T-cell (primary cell): ENCODE measurements at regions not wholly inside any gene's neighbourhood (a gene's known extent, or its start where the extent isn't known, plus 50 kb on each side); places are given as distances from the start of the nearest gene placed in this dataset.

Experiments used
- ATAC-seq, 4 experiments: fragments of 200-7000 bp in 3 of 4; fragments of 150-1000 bp in 1 of 4; cut with Tn5 transposase; replicated peaks in 1 of 4; 1 replicate in 3 of 4; 2 replicates in 1 of 4; pipeline ENCODE4 v1.10.0; 2021; ENCODE audit warnings: moderate library complexity in 3 of 4, mild to moderate bottlenecking in 2 of 4, moderate number of reproducible peaks in 1 of 4
- CTCF ChIA-PET, 2 donors: fragments of 300-600 bp; sonication (Branson Sonifier 250); formaldehyde crosslinking; loops; one replicate each; lab custom pipeline; 2022; ENCODE audit warnings: antibody characterized with exemption in 2 of 2; lab: Charles Lee
- POLR2A ChIA-PET, 2 donors: fragments of 300-600 bp; sonication (Branson Sonifier 250); formaldehyde crosslinking; loops; one replicate each; lab custom pipeline; 2022; ENCODE audit warnings: antibody characterized with exemption in 2 of 2; lab: Charles Lee
- DNase-seq, 35 experiments: peaks; one replicate each; pipeline versions ENCODE4 v3.0.0 to v3.0.0-alpha.2; 2013 to 2023
- H3K27ac ChIP-seq: one replicate; pipeline ENCODE4 v1.5.1; 2013; ENCODE audit warnings: low read length
- H3K27me3 ChIP-seq, 2 experiments: replicated peaks in 1 of 2; 1 replicate in 1 of 2; 2 replicates in 1 of 2; pipeline versions ENCODE4 v1.6.1 to v1.7.0; 2013; ENCODE audit warnings: low read length in 1 of 2, mixed read lengths in 1 of 2; ENCODE audit not compliant: control insufficient read depth in 2 of 2, insufficient read depth in 2 of 2; ENCODE audit errors: extremely low read depth in 1 of 2
- H3K36me3 ChIP-seq, 2 donors: 1 replicate in 1 of 2; 2 replicates in 1 of 2; pipeline versions ENCODE4 v1.6.1 to v1.7.0; 2013; ENCODE audit warnings: low read length in 1 of 2; ENCODE audit not compliant: control insufficient read depth in 2 of 2, insufficient read depth in 1 of 2; ENCODE audit errors: extremely low read depth in 1 of 2
- H3K4me1 ChIP-seq, 2 experiments: 1 replicate in 1 of 2; 2 replicates in 1 of 2; pipeline versions ENCODE4 v1.6.1 to v1.7.0; 2013; ENCODE audit warnings: low read length in 2 of 2, mixed read lengths in 1 of 2; ENCODE audit not compliant: insufficient read depth in 2 of 2, control insufficient read depth in 1 of 2; ENCODE audit errors: extremely low read depth in 1 of 2
- H3K4me3 ChIP-seq, 2 donors: 1 replicate in 1 of 2; 2 replicates in 1 of 2; pipeline versions ENCODE4 v1.5.1 to v1.7.0; 2013; ENCODE audit warnings: mild to moderate bottlenecking in 2 of 2, low read length in 1 of 2, moderate library complexity in 1 of 2; ENCODE audit not compliant: control insufficient read depth in 1 of 2; ENCODE audit errors: extremely low read depth in 1 of 2
- H3K9me3 ChIP-seq: 2 replicates; pipeline ENCODE4 v1.7.0; 2013
- H3K27ac Mint-ChIP-seq, 2 donors: one replicate each; pipeline ENCODE4 v1.8.0; 2020 to 2021; ENCODE audit warnings: mild to moderate bottlenecking in 2 of 2, mixed read lengths in 2 of 2
- H3K27me3 Mint-ChIP-seq, 2 donors: one replicate each; pipeline ENCODE4 v1.8.0; 2021 to 2022; ENCODE audit warnings: mixed read lengths in 2 of 2
- H3K36me3 Mint-ChIP-seq: one replicate; pipeline ENCODE4 v1.8.0; 2021; ENCODE audit warnings: mixed read lengths
- H3K4me1 Mint-ChIP-seq, 3 donors: one replicate each; pipeline ENCODE4 v1.8.0; 2020 to 2022; ENCODE audit warnings: mixed read lengths in 3 of 3, mild to moderate bottlenecking in 1 of 3
- H3K4me3 Mint-ChIP-seq, 3 donors: one replicate each; pipeline ENCODE4 v1.8.0; 2020 to 2022; ENCODE audit warnings: mild to moderate bottlenecking in 3 of 3, mixed read lengths in 3 of 3, moderate library complexity in 3 of 3
- H3K9me3 Mint-ChIP-seq, 3 donors: one replicate each; pipeline ENCODE4 v1.8.0; 2020 to 2022; ENCODE audit warnings: mixed read lengths in 3 of 3
- WGBS: methylation state at CpG from one replicate; pipeline ENCODE4 v1.1.5; 2013; ENCODE audit warnings: missing lambda C conversion rate; ENCODE audit not compliant: insufficient coverage; 5-methylcytosine and 5-hydroxymethylcytosine counted together

DNA sequence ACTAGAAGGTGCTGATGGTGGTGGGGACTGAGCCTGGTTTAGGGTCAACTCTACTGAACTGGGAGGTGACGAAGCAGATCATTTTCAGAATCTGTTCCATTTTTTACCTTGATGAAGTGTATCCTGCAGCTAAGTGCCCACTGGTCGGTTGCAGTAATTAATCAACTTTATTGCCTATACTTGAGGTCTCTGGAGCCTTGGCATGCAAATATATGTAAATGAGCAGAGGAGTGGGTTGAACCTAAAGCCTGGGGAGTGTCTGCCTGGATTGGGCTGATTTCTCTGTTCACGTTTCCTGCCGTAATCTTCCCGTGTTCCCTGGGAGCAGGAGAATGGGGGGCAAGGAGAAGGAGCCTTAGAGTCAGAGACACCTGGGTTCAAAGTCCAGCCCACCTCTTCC, 286.8 kb downstream of the PTPRU start:
- no peak for ATAC-seq
- H3K4me3 ChIP-seq, result no peak overlapping the region
- H3K9me3 ChIP-seq, result no peaks in the 10 kb centered on the region
- H3K4me3 Mint-ChIP-seq, result no peak overlapping the region
- H3K4me1 Mint-ChIP-seq, result no peaks in the 10 kb centered on the region
- H3K27me3 ChIP-seq, result peaks cover 0 to 57% of the 10 kb centered on the region in 2 experiments
- 76% methylated on average over 5 of the region's 5 CpGs for WGBS
- H3K27ac Mint-ChIP-seq, result no peak overlapping the region
- no peak overlapping the region for H3K27ac ChIP-seq
- H3K36me3 Mint-ChIP-seq, result no peaks in the 10 kb centered on the region
- peaks cover 0 to 2% (median 2%) of the 10 kb centered on the region in 3 donors for H3K9me3 Mint-ChIP-seq
- H3K27me3 Mint-ChIP-seq, result peaks cover 31 to 39% of the 10 kb centered on the region in 2 donors
- DNase-seq, result no peak
- H3K36me3 ChIP-seq, result no peaks in the 10 kb centered on the region
- H3K4me1 ChIP-seq, result no peaks in the 10 kb centered on the region
- ChIA-PET POLR2A (no interaction called here), CTCF (no interaction called here)

DNA sequence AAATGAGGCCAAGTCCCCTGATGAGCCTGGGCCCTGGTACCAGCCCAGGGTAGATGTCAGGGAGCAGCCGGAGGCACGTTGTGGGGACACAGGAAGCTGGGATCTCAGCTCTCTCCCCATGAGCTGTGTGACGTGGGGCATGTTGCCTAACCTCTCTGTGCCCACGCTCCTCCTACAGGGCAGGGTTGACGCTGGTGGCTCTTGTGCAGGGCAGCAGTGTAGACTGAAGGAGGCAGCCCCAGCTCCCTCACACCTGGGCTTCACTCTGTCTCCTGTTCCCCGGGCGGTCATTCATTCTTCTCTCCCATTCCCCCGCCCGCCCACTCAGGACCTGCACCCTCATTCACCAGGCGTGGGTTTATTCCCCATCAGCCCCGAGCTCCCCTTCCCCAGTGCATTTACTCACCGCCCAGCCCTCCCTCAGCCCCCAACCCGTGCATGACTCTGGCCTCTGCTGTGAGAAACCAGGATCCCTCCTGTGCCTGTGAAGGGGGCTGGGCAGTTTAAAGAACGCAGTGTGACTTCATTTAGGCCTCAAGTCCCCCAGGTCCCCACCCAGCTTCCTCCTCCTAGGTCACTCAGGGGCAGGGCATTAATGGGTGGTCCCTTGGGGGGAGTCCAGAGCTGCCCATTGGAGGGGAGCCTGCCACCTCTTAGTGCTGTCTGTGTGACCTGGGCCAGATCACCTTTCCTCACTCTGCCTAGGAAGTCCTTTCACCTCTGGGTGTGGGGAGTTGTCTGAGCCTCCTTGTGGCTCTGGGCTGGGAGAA, 285.7 kb downstream of the PTPRU start:
- Histone ChIP-seq H3K4me1 (no peaks in the 10 kb centered on the region), H3K27ac (no peak overlapping the region), H3K36me3 (no peaks in the 10 kb centered on the region), H3K4me3 (no peak overlapping the region), H3K9me3 (no peaks in the 10 kb centered on the region), H3K27me3 (peaks cover 0 to 58% of the 10 kb centered on the region in 2 experiments)
- ATAC-seq (no peak), DNase-seq (peak in 1 of 35 experiments; percentile 14)
- H3K36me3 Mint-ChIP-seq, result no peaks in the 10 kb centered on the region
- H3K4me1 Mint-ChIP-seq, result no peaks in the 10 kb centered on the region
- no peaks in the 10 kb centered on the region for H3K9me3 Mint-ChIP-seq
- ChIA-PET POLR2A (no interaction called here), CTCF (no interaction called here)
- H3K27ac Mint-ChIP-seq, result no peak overlapping the region
- 72% methylated on average over 9 of the region's 14 CpGs for WGBS
- peaks cover 27 to 33% of the 10 kb centered on the region in 2 donors for H3K27me3 Mint-ChIP-seq
- no peak overlapping the region for H3K4me3 Mint-ChIP-seq

DNA sequence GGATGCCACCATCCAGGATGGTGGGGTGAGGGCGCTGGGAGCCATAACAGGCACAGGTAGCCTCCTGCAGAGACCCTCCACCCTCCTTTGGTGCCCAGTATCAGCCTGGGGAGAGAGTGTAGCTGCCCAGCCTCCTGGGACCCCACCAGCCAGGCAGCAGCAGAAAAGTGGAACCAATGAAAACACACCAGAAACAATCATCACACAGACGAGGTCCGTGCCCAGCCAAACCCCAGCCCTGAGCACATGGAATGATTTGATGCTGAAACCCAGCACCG, 285.1 kb downstream of the PTPRU start:
- H3K4me1 ChIP-seq, result no peaks in the 10 kb centered on the region
- H3K27me3 ChIP-seq, result peaks cover 0 to 63% of the 10 kb centered on the region in 2 experiments
- Mint-ChIP-seq H3K4me3 (no peak overlapping the region), H3K9me3 (no peaks in the 10 kb centered on the region), H3K27me3 (peaks cover 21 to 28% of the 10 kb centered on the region in 2 donors), H3K27ac (no peak overlapping the region), H3K4me1 (no peaks in the 10 kb centered on the region), H3K36me3 (no peaks in the 10 kb centered on the region)
- H3K27ac ChIP-seq, result no peak overlapping the region
- ATAC-seq, result no peak
- H3K36me3 ChIP-seq, result no peaks in the 10 kb centered on the region
- H3K9me3 ChIP-seq, result no peaks in the 10 kb centered on the region
- ChIA-PET POLR2A (no interaction called here), CTCF (no interaction called here)
- 53% methylated on average over 3 of the region's 4 CpGs for WGBS
- no peak overlapping the region for H3K4me3 ChIP-seq
- DNase-seq, result no peak

DNA sequence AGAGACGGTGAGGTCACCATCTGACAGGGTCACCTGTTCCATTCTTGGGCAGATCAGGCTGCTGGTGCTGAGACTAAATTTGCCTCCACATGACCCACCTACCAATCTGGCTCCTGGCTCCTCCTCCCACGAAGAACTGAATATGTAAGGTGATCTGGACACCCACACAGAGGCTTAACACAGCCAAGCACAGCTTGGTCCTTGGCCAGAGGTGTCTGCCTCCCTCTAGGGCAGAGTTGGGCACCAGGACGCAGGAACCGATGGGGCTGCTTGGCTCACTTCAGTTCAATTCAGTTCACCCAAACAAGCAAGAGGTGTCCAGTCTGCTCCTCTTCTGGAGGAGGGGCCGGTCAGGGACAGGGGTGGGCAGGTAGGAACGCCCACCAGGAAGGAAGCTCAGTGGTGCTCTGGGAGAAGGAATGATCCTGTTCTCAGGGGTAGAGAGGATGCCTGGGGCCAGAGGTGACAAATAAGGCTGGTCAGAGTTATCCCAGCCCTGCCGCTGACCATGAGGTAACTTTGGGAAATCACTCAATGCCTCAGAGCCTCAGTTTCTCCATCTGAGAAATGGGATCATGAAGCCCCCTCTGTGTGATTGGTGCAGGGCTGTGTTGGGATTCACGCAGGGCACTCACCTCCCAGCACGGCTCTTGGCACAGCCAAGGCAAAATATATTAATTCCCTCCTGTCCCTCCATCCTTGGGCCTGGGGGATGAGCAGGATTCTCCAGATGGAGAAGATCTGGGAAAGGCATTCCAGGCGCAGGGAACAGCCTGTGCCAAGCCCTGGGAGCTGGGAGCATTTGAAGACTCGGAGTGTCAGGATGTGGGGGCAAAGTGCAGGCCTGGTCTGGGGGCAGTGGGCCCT, 284.5 kb downstream of the PTPRU start:
- H3K4me1 ChIP-seq, result no peaks in the 10 kb centered on the region
- H3K4me3 ChIP-seq, result no peak overlapping the region
- no peaks in the 10 kb centered on the region for H3K9me3 ChIP-seq
- no peak overlapping the region for H3K27ac Mint-ChIP-seq
- H3K9me3 Mint-ChIP-seq, result no peaks in the 10 kb centered on the region
- no peaks in the 10 kb centered on the region for H3K36me3 ChIP-seq
- 61% methylated on average over 4 of the region's 11 CpGs for WGBS
- H3K27ac ChIP-seq, result no peak overlapping the region
- POLR2A ChIA-PET, result no interaction called here
- peaks cover 21 to 23% of the 10 kb centered on the region in 2 donors for H3K27me3 Mint-ChIP-seq
- H3K36me3 Mint-ChIP-seq, result no peaks in the 10 kb centered on the region
- CTCF ChIA-PET, result no interaction called here
- H3K4me3 Mint-ChIP-seq, result no peak overlapping the region
- H3K27me3 ChIP-seq, result peaks cover 0 to 63% of the 10 kb centered on the region in 2 experiments
- DNase-seq, result no peak
- no peaks in the 10 kb centered on the region for H3K4me1 Mint-ChIP-seq
- ATAC-seq, result no peak

DNA sequence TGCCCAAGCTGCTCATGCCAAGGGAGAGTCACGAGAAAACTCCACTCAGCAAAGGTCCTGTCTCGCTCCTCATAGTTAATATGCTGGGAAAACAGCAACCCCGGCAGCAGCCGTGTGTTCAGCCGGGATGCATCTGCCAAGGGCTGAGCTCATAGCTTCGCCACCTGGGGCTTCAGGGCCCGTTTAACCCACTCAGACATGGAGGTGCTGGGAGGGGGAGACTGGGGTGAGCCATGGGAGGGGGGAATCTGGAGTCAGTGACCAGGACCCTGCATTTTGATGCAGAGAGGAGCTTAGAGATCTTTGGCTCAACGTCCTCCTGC, 283.4 kb downstream of the PTPRU start:
- ATAC-seq (no peak), DNase-seq (no peak)
- H3K27me3 Mint-ChIP-seq, result peaks cover 15 to 18% of the 10 kb centered on the region in 2 donors
- 62% methylated on average over 3 of the region's 8 CpGs for WGBS
- H3K4me1 Mint-ChIP-seq, result no peaks in the 10 kb centered on the region
- Histone ChIP-seq H3K27me3 (peaks cover 0 to 62% of the 10 kb centered on the region in 2 experiments), H3K27ac (no peak overlapping the region), H3K9me3 (no peaks in the 10 kb centered on the region), H3K36me3 (no peaks in the 10 kb centered on the region), H3K4me3 (no peak overlapping the region), H3K4me1 (no peaks in the 10 kb centered on the region)
- H3K9me3 Mint-ChIP-seq, result no peaks in the 10 kb centered on the region
- no peak overlapping the region for H3K27ac Mint-ChIP-seq
- CTCF ChIA-PET, result no interaction called here
- no peaks in the 10 kb centered on the region for H3K36me3 Mint-ChIP-seq
- POLR2A ChIA-PET, result no interaction called here
- no peak overlapping the region for H3K4me3 Mint-ChIP-seq

DNA sequence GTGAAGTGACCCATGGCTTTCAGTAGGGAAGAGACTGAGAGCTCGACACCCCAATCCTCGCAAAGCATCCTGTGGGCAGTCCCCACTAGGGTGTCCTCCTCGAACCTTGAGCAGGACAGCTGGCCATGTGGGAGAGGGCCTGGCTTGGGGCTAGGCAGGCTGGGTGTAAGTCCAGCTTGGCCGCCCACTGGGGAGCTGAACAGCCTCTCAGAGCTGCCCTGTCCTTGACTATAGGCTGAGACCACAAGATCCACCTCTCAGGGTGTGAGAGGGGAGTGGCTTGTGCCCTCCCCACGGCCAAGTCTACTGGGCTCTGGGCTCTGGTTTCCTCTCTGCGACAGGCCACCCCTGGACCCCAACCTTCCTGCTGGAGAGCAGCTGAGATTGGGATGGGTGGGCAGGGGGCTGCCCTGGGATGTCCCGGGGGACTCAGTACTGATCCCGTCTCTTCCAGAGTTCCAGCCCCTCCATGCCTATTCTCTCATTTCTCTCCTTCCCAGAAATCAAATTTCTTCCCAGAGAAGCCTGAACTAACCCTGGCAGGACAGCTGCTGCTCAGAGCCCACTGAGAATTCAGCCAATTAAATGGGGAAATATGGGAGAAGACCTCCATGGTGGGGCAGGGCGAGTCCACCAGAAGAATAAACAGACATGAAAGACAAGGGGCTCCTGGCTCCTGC, 282.9 kb downstream of the PTPRU start:
- Histone ChIP-seq H3K9me3 (no peaks in the 10 kb centered on the region), H3K36me3 (no peaks in the 10 kb centered on the region), H3K27me3 (peaks cover 0 to 57% of the 10 kb centered on the region in 2 experiments), H3K27ac (no peak overlapping the region), H3K4me3 (no peak overlapping the region), H3K4me1 (no peaks in the 10 kb centered on the region)
- Mint-ChIP-seq H3K36me3 (no peaks in the 10 kb centered on the region), H3K4me3 (no peak overlapping the region), H3K27me3 (peaks cover 15 to 18% of the 10 kb centered on the region in 2 donors), H3K27ac (no peak overlapping the region), H3K4me1 (no peaks in the 10 kb centered on the region), H3K9me3 (no peaks in the 10 kb centered on the region)
- ChIA-PET CTCF (no interaction called here), POLR2A (no interaction called here)
- DNase-seq (no peak), ATAC-seq (no peak)
- WGBS, result 70% methylated on average over 2 of the region's 9 CpGs
